H1 (cell line): ENCODE measurements at regions not wholly inside any gene's neighbourhood (a gene's known extent, or its start where the extent isn't known, plus 50 kb on each side); places are given as distances from the start of the nearest gene placed in this dataset.

Experiments used
- CTCF ChIA-PET: fragments of 300-600 bp; sonication (Branson Sonifier 250); formaldehyde crosslinking; loops from one replicate; lab custom pipeline; 2021; ENCODE audit not compliant: partially characterized antibody; lab: Charles Lee
- POLR2A ChIA-PET: fragments of 300-600 bp; sonication (Branson Sonifier 250); formaldehyde crosslinking; loops from one replicate; lab custom pipeline; 2021; ENCODE audit warnings: inconsistent platforms; ENCODE audit not compliant: partially characterized antibody; lab: Charles Lee
- DNase-seq, 2 experiments: peaks; one replicate each; pipeline versions ENCODE4 v3.0.0 to v3.0.0-alpha.2; 2010 to 2022; ENCODE audit warnings: low spot score in 2 of 2, low read depth in 1 of 2, mixed read lengths in 1 of 2
- FAIRE-seq: peaks from 2 replicates; lab custom pipeline; 2011; peaks lifted over from hg19 to GRCh38; lab: Jason Lieb, UNC
- H2AFZ ChIP-seq: 2 replicates; pipeline ENCODE4 v1.8.1; 2012; ENCODE audit warnings: low read length, inconsistent platforms
- H2AK5ac ChIP-seq: 2 replicates; pipeline ENCODE4 v1.6.1; 2013; ENCODE audit warnings: low read depth, low read length
- H2BK120ac ChIP-seq: replicated peaks from 2 replicates; pipeline ENCODE3; 2013; ENCODE audit warnings: low read depth, low read length, inconsistent platforms
- H2BK12ac ChIP-seq: 2 replicates; pipeline ENCODE4 v1.6.1; 2013; ENCODE audit warnings: low read depth, low read length
- H2BK15ac ChIP-seq: 2 replicates; pipeline ENCODE4 v1.6.1; 2013; ENCODE audit warnings: low read length
- H2BK20ac ChIP-seq: 2 replicates; pipeline ENCODE4 v1.6.1; 2013; ENCODE audit warnings: low read length
- H2BK5ac ChIP-seq: 2 replicates; pipeline ENCODE4 v1.6.1; 2013; ENCODE audit warnings: low read depth, low read length
- H3K14ac ChIP-seq: 2 replicates; pipeline ENCODE4 v1.6.1; 2013; ENCODE audit warnings: inconsistent platforms; ENCODE audit not compliant: insufficient read length
- H3K18ac ChIP-seq: 2 replicates; pipeline ENCODE4 v1.6.1; 2013; ENCODE audit warnings: low read length; ENCODE audit errors: extremely low read depth
- H3K23ac ChIP-seq: 2 replicates; pipeline ENCODE4 v1.6.1; 2013; ENCODE audit warnings: inconsistent platforms; ENCODE audit not compliant: insufficient read length
- H3K23me2 ChIP-seq: 2 replicates; pipeline ENCODE4 v1.6.1; 2013; ENCODE audit warnings: low read depth, low read length
- H3K27ac ChIP-seq: 2 replicates; pipeline ENCODE4 v1.6.1; 2011; ENCODE audit warnings: low read depth, low read length, inconsistent platforms
- H3K27me3 ChIP-seq, 4 experiments: replicated peaks in 1 of 4; 1 replicate in 1 of 4; 2 replicates in 3 of 4; pipeline versions ENCODE4 v1.6.1 to v1.8.1; 2011 to 2013; ENCODE audit warnings: low read length in 3 of 4, mild to moderate bottlenecking in 3 of 4, inconsistent platforms in 2 of 4, mixed read lengths in 2 of 4, moderate library complexity in 1 of 4; ENCODE audit not compliant: control insufficient read depth in 3 of 4, insufficient read depth in 3 of 4; ENCODE audit errors: extremely low read depth in 1 of 4
- H3K36me3 ChIP-seq, 4 experiments: 2 replicates each; pipeline versions ENCODE4 v1.6.1 to v1.8.1; 2011 to 2013; ENCODE audit warnings: mild to moderate bottlenecking in 4 of 4, low read length in 3 of 4, moderate library complexity in 2 of 4, control low read depth in 1 of 4, inconsistent platforms in 1 of 4; ENCODE audit not compliant: insufficient read depth in 4 of 4, control insufficient read depth in 2 of 4
- H3K4ac ChIP-seq: replicated peaks from 2 replicates; pipeline ENCODE3; 2013; ENCODE audit warnings: low read length, low read depth, mixed read lengths, inconsistent platforms; ENCODE audit not compliant: insufficient read length
- H3K4me1 ChIP-seq, 4 experiments: replicated peaks in 1 of 4; 1 replicate in 1 of 4; 2 replicates in 3 of 4; pipeline versions ENCODE4 v1.6.1 to v1.8.1; 2011 to 2013; ENCODE audit warnings: low read length in 3 of 4, inconsistent platforms in 2 of 4, mixed read lengths in 1 of 4; ENCODE audit not compliant: insufficient read depth in 4 of 4, control insufficient read depth in 3 of 4
- H3K4me2 ChIP-seq, 2 experiments: 2 replicates each; pipeline versions ENCODE4 v1.6.1 to v1.8.1; 2011 to 2013; ENCODE audit warnings: low read depth in 2 of 2, low read length in 2 of 2, control low read depth in 1 of 2, inconsistent platforms in 1 of 2, mild to moderate bottlenecking in 1 of 2; ENCODE audit not compliant: insufficient read depth in 1 of 2
- H3K4me3 ChIP-seq, 4 experiments: fragments of 200-600, 300-600 bp in 1 of 4; sonication (generic), shearing (Covaris generic), sonication (Bioruptor Twin) in 1 of 4; 2 replicates each; pipeline versions ENCODE4 v1.5.1 to v1.8.1; 2011 to 2016; ENCODE audit warnings: low read length in 4 of 4, low read depth in 3 of 4, control low read depth in 2 of 4, inconsistent platforms in 2 of 4, mild to moderate bottlenecking in 2 of 4, mixed read lengths in 1 of 4, moderate library complexity in 1 of 4; ENCODE audit not compliant: insufficient read depth in 2 of 4; ENCODE audit errors: extremely low read depth in 1 of 4
- H3K56ac ChIP-seq: replicated peaks from 2 replicates; pipeline ENCODE3; 2013; ENCODE audit warnings: low read depth, mild to moderate bottlenecking, mixed read lengths, low read length, inconsistent platforms; ENCODE audit not compliant: insufficient read length
- H3K79me1 ChIP-seq: 2 replicates; pipeline ENCODE4 v1.6.1; 2013; ENCODE audit warnings: low read depth, low read length, control low read depth
- H3K79me2 ChIP-seq, 2 experiments: 2 replicates each; pipeline versions ENCODE4 v1.6.1 to v1.8.1; 2012 to 2013; ENCODE audit warnings: low read length in 2 of 2, mild to moderate bottlenecking in 2 of 2, inconsistent platforms in 1 of 2; ENCODE audit not compliant: insufficient read depth in 2 of 2, control insufficient read depth in 1 of 2
- H3K9ac ChIP-seq, 4 experiments: replicated peaks in 1 of 4; 1 replicate in 1 of 4; 2 replicates in 3 of 4; pipeline versions ENCODE4 v1.6.1 to v1.8.1; 2011 to 2013; ENCODE audit warnings: low read depth in 3 of 4, low read length in 3 of 4, control low read depth in 2 of 4, mild to moderate bottlenecking in 2 of 4, moderate library complexity in 2 of 4, inconsistent platforms in 1 of 4; ENCODE audit errors: extremely low read depth in 1 of 4
- H3K9me3 ChIP-seq, 2 experiments: 2 replicates each; pipeline versions ENCODE4 v1.6.1 to v1.8.1; 2012 to 2013; ENCODE audit warnings: mild to moderate bottlenecking in 2 of 2, moderate library complexity in 2 of 2, control low read depth in 1 of 2, inconsistent platforms in 1 of 2, low read depth in 1 of 2, low read length in 1 of 2, mixed read lengths in 1 of 2; ENCODE audit not compliant: insufficient read depth in 2 of 2
- H4K20me1 ChIP-seq, 2 experiments: replicated peaks in 1 of 2; 2 replicates each; pipeline versions ENCODE3 to v1.8.1; 2011 to 2013; ENCODE audit warnings: inconsistent platforms in 2 of 2, low read length in 2 of 2, mild to moderate bottlenecking in 1 of 2; ENCODE audit not compliant: insufficient read depth in 2 of 2, control insufficient read depth in 1 of 2
- H4K5ac ChIP-seq: 2 replicates; pipeline ENCODE4 v1.6.1; 2013; ENCODE audit warnings: low read length, low read depth, mixed read lengths, inconsistent platforms; ENCODE audit not compliant: insufficient read length
- H4K8ac ChIP-seq: 2 replicates; pipeline ENCODE4 v1.8.0; 2013; ENCODE audit warnings: mild to moderate bottlenecking, moderate library complexity, low read length, inconsistent platforms; ENCODE audit not compliant: insufficient read depth; ENCODE audit errors: extremely low read depth
- H4K91ac ChIP-seq: replicated peaks from 2 replicates; pipeline ENCODE3; 2013; ENCODE audit warnings: low read length, mixed read lengths, inconsistent platforms; ENCODE audit not compliant: insufficient read length
- CHD1 ChIP-seq: IDR thresholded peaks from 2 replicates; pipeline ENCODE4 v1.6.1; 2012; ENCODE audit warnings: low read depth, low read length, improper control_type of control experiment
- CREB1 ChIP-seq: IDR thresholded peaks from 2 replicates; pipeline ENCODE4 v1.6.1; 2012; ENCODE audit warnings: inconsistent platforms
- HDAC6 ChIP-seq: IDR thresholded peaks from one replicate; pipeline ENCODE4 v1.7.1; 2012; ENCODE audit warnings: low read depth, mild to moderate bottlenecking, inconsistent platforms, low read length, moderate library complexity
- KDM1A ChIP-seq: fragments of 200-600, 300-600 bp; sonication (generic); IDR thresholded peaks from 2 replicates; pipeline ENCODE4 v1.7.1; 2016; ENCODE audit warnings: mild to moderate bottlenecking, low read length, borderline replicate concordance
- MAFK ChIP-seq: IDR thresholded peaks from 2 replicates; pipeline ENCODE4 v1.6.1; 2012; ENCODE audit warnings: low read depth, mild to moderate bottlenecking, improper control_type of control experiment, low read length
- NRF1 ChIP-seq: IDR thresholded peaks from 2 replicates; pipeline ENCODE4 v1.6.1; 2011; ENCODE audit warnings: mild to moderate bottlenecking, low read depth, low read length, improper control_type of control experiment
- POLR2A ChIP-seq, 2 experiments: IDR thresholded peaks; 1 replicate in 1 of 2; 2 replicates in 1 of 2; pipeline ENCODE4 v1.6.1; 2011; ENCODE audit warnings: low read depth in 2 of 2, low read length in 2 of 2, mild to moderate bottlenecking in 2 of 2; ENCODE audit errors: control extremely low read depth in 1 of 2
- SP2 ChIP-seq: IDR thresholded peaks from 2 replicates; pipeline ENCODE4 v1.6.1; 2012; ENCODE audit warnings: mild to moderate bottlenecking, low read length, inconsistent platforms
- WGBS, 2 experiments: shearing (Covaris generic) in 1 of 2; methylation state at CpG; one replicate each; pipeline versions ENCODE4 v1.1.6 to v1.1.7; 2013 to 2015; ENCODE audit warnings: low lambda C conversion rate in 2 of 2, mixed read lengths in 2 of 2, inconsistent platforms in 1 of 2, low coverage in 1 of 2, missing lambda C conversion rate in 1 of 2; ENCODE audit not compliant: insufficient replicate concordance in 2 of 2, insufficient coverage in 1 of 2, insufficient read length in 1 of 2; ENCODE audit errors: extremely low coverage in 1 of 2, missing lambda C conversion rate in 1 of 2; 5-methylcytosine and 5-hydroxymethylcytosine counted together
- TF ChIP-seq, protein P1 (sequence below): IDR thresholded peaks from 2 replicates; pipeline ENCODE4 v1.6.1; 2011; ENCODE audit warnings: low read depth, mild to moderate bottlenecking, low read length; ENCODE audit not compliant: insufficient read depth

DNA sequence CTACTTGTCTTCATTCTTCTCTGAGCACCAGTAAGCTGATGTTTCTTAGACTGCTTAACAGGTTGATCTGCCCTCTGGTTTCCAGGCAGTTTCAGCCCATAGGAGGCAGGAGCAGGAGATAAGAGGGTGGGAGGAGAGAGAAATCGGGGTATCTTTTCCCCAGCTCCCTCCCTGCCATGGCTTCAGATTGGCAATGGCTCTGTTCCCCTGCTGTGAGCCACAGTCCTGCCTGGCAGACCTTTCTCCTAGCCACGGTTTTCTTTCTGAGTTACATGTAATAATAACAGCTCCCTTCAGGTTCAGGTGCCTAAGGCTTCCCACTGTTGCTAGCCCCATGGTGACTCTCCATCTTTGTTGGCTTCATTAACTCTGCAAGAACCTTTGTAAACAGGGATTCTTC, 115.3 kb downstream of the CD83 start:
- Histone ChIP-seq H3K4ac (no peak overlapping the region), H4K8ac (no peak overlapping the region), H4K5ac (no peak overlapping the region), H3K18ac (no peak overlapping the region), H3K9me3 (no peaks in the 10 kb centered on the region), H3K4me2 (no peak overlapping the region), H4K91ac (no peak overlapping the region), H3K56ac (no peak overlapping the region), H2AK5ac (no peak overlapping the region), H2AFZ (no peak overlapping the region), H2BK5ac (no peak overlapping the region), H3K14ac (no peak overlapping the region), H3K4me1 (no peaks in the 10 kb centered on the region; a peak in 1 of 7 replicates), H3K27me3 (no peaks in the 10 kb centered on the region; a peak in 1 of 7 replicates), H3K9ac (no peak overlapping the region), H3K27ac (no peak overlapping the region), H2BK120ac (no peak overlapping the region), H4K20me1 (no peaks in the 10 kb centered on the region), H3K36me3 (no peaks in the 10 kb centered on the region), H3K23ac (no peak overlapping the region), H3K79me2 (no peaks in the 10 kb centered on the region), H2BK12ac (no peak overlapping the region), H2BK20ac (no peak overlapping the region), H3K79me1 (no peaks in the 10 kb centered on the region), H3K23me2 (no peaks in the 10 kb centered on the region), H2BK15ac (no peak overlapping the region), H3K4me3 (no peak overlapping the region)
- DNase-seq (no peak), FAIRE-seq (no peak)
- WGBS, 2 experiments: 84% methylated on average over 2 of the region's 2 CpGs; no CpG with 5 or more reads in 1 of the 2 experiments
- POLR2A ChIA-PET: no interaction called here
- CTCF ChIA-PET: no interaction called here
- no peak for TF ChIP-seq CHD1
- no peak for TF ChIP-seq MAFK
- no peak for TF ChIP-seq HDAC6
- TF ChIP-seq POLR2A (IDR thresholded peaks at IDR 0.05; ENCODE audit: control extremely low read depth in 1 of 2, low read depth in 2 of 2, low read length in 2 of 2): no peak
- no peak for TF ChIP-seq KDM1A
- no peak for TF ChIP-seq SP2
- TF ChIP-seq CREB1: no peak
- TF ChIP-seq NRF1: no peak
- TF ChIP-seq, protein P1, sequence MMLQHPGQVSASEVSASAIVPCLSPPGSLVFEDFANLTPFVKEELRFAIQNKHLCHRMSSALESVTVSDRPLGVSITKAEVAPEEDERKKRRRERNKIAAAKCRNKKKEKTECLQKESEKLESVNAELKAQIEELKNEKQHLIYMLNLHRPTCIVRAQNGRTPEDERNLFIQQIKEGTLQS: no peak
